Ectodermal cell (in vitro differentiated cells): ENCODE measurements at regions not wholly inside any gene's neighbourhood (a gene's known extent, or its start where the extent isn't known, plus 50 kb on each side); places are given as distances from the start of the nearest gene placed in this dataset.

ENCODE experiments used
- H3K27ac ChIP-seq: 2 replicates; pipeline ENCODE4 v1.7.0; 2013; ENCODE audit warnings: mild to moderate bottlenecking, low read depth, low read length; ENCODE audit not compliant: insufficient read depth, poor library complexity, severe bottlenecking
- H3K27me3 ChIP-seq: 2 replicates; pipeline ENCODE4 v1.7.0; 2013; ENCODE audit warnings: mild to moderate bottlenecking, low read length; ENCODE audit not compliant: insufficient read depth, control insufficient read depth, poor library complexity, severe bottlenecking
- H3K36me3 ChIP-seq: one replicate; pipeline ENCODE4 v1.7.0; 2013; ENCODE audit warnings: low read length; ENCODE audit not compliant: control insufficient read depth, insufficient read depth
- H3K4me1 ChIP-seq: one replicate; pipeline ENCODE4 v1.7.0; 2013; ENCODE audit warnings: low read length; ENCODE audit not compliant: control insufficient read depth, insufficient read depth
- H3K4me3 ChIP-seq: 2 replicates; pipeline ENCODE4 v1.7.0; 2013; ENCODE audit warnings: low read depth, low read length, control low read depth; ENCODE audit not compliant: insufficient read depth
- H3K9me3 ChIP-seq: 2 replicates; pipeline ENCODE4 v1.7.0; 2013; ENCODE audit warnings: mild to moderate bottlenecking, low read length, moderate library complexity; ENCODE audit not compliant: control insufficient read depth
- WGBS, 2 experiments: methylation state at CpG; one replicate each; pipeline ENCODE4 v1.1.7; 2013; ENCODE audit warnings: missing lambda C conversion rate in 2 of 2; 5-methylcytosine and 5-hydroxymethylcytosine counted together

GRCh38 chr10:83942410-83942809, 196.9 kb upstream of the GHITM start:
- H3K27ac ChIP-seq, result no peak overlapping the region
- no peaks in the 10 kb centered on the region for H3K9me3 ChIP-seq
- no peaks in the 10 kb centered on the region for H3K36me3 ChIP-seq
- no peaks in the 10 kb centered on the region for H3K4me1 ChIP-seq
- WGBS, 2 experiments, result 95 to 96% methylated on average over 3 of the region's 3 CpGs
- no peak overlapping the region for H3K4me3 ChIP-seq
- no peaks in the 10 kb centered on the region for H3K27me3 ChIP-seq

DNA sequence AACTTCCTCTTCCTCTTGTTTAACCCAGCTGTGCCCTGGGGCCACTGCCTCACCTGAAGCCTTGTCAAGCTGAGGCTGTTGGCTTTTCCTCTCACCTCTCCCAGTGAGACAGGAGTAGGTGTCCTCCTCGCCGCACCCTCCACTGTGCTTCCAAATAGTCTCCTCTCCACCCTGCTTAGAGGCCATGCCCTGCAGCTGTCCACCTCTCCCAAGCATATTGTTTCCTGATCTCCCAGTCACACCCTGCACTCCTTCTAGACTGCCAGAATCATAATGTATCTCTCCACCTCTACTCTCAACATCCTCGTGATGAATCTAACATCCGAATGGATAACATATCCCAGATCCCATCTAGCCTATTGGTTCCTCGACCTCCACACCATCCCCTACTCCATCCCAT, 196.3 kb upstream of the GHITM start:
- no peaks in the 10 kb centered on the region for H3K27me3 ChIP-seq
- no peaks in the 10 kb centered on the region for H3K36me3 ChIP-seq
- WGBS, 2 experiments, result 82 to 86% methylated on average over 5 of the region's 5 CpGs
- H3K27ac ChIP-seq, result no peak overlapping the region
- H3K9me3 ChIP-seq, result no peaks in the 10 kb centered on the region
- no peak overlapping the region for H3K4me3 ChIP-seq
- no peaks in the 10 kb centered on the region for H3K4me1 ChIP-seq

- whole genome bisulfite sequencing, 2 experiments, result 88 to 96% methylated on average over 2 to 4 of the region's 4 CpGs
- no peaks in the 10 kb centered on the region for H3K9me3 ChIP-seq
- H3K4me1 ChIP-seq, result no peaks in the 10 kb centered on the region
- H3K27me3 ChIP-seq, result peaks cover under 1% of the 10 kb centered on the region
- no peak overlapping the region for H3K4me3 ChIP-seq
- H3K36me3 ChIP-seq, result no peaks in the 10 kb centered on the region
- no peak overlapping the region for H3K27ac ChIP-seq
These were observed 195.4 kb upstream of the GHITM start for GRCh38 chr10:83943920-83944319.

- no peaks in the 10 kb centered on the region for H3K4me1 ChIP-seq
- H3K27ac ChIP-seq, result no peak overlapping the region
- H3K27me3 ChIP-seq, result peaks cover 18% of the 10 kb centered on the region
- WGBS, 2 experiments, result 82 to 83% methylated on average over 17 of the region's 17 CpGs
- no peak overlapping the region for H3K4me3 ChIP-seq
- H3K9me3 ChIP-seq, result no peaks in the 10 kb centered on the region
- no peaks in the 10 kb centered on the region for H3K36me3 ChIP-seq
These were observed 193.2 kb upstream of the GHITM start for GRCh38 chr10:83945982-83946718.

- Histone ChIP-seq H3K36me3 (no peaks in the 10 kb centered on the region), H3K27me3 (peaks cover 79% of the 10 kb centered on the region), H3K9me3 (no peaks in the 10 kb centered on the region), H3K27ac (no peak overlapping the region), H3K4me1 (peaks cover 14% of the 10 kb centered on the region), H3K4me3 (no peak overlapping the region)
- WGBS, 2 experiments, result 100% methylated on average over 1 of the region's 1 CpG; no CpG with 5 or more reads in 1 of the 2 experiments
These were observed 187.0 kb upstream of the GHITM start for GRCh38 chr10:83952314-83952713.

GRCh38 chr10:83953589-83953988, 185.7 kb upstream of the GHITM start:
- Histone ChIP-seq H3K9me3 (no peaks in the 10 kb centered on the region), H3K27me3 (peaks cover 91% of the 10 kb centered on the region), H3K27ac (no peak overlapping the region), H3K4me1 (peaks cover 20% of the 10 kb centered on the region), H3K4me3 (no peak overlapping the region), H3K36me3 (no peaks in the 10 kb centered on the region)
- WGBS, 2 experiments, result 59 to 73% methylated on average over 2 of the region's 2 CpGs

- H3K4me3 ChIP-seq, result no peak overlapping the region
- H3K4me1 ChIP-seq, result peaks cover 20% of the 10 kb centered on the region
- peaks cover 95% of the 10 kb centered on the region for H3K27me3 ChIP-seq
- no peak overlapping the region for H3K27ac ChIP-seq
- no peaks in the 10 kb centered on the region for H3K36me3 ChIP-seq
- WGBS, 2 experiments, result 59 to 65% methylated on average over 3 to 4 of the region's 4 CpGs
- H3K9me3 ChIP-seq, result no peaks in the 10 kb centered on the region
These were observed 185.0 kb upstream of the GHITM start for GRCh38 chr10:83954193-83954799.

GRCh38 chr10:83955406-83955805, 183.9 kb upstream of the GHITM start:
- 74 to 80% methylated on average over 2 of the region's 2 CpGs for WGBS, 2 experiments
- Histone ChIP-seq H3K36me3 (no peaks in the 10 kb centered on the region), H3K4me3 (no peak overlapping the region), H3K9me3 (no peaks in the 10 kb centered on the region), H3K27me3 (peaks cover 97% of the 10 kb centered on the region), H3K27ac (no peak overlapping the region), H3K4me1 (peaks cover 20% of the 10 kb centered on the region)

DNA sequence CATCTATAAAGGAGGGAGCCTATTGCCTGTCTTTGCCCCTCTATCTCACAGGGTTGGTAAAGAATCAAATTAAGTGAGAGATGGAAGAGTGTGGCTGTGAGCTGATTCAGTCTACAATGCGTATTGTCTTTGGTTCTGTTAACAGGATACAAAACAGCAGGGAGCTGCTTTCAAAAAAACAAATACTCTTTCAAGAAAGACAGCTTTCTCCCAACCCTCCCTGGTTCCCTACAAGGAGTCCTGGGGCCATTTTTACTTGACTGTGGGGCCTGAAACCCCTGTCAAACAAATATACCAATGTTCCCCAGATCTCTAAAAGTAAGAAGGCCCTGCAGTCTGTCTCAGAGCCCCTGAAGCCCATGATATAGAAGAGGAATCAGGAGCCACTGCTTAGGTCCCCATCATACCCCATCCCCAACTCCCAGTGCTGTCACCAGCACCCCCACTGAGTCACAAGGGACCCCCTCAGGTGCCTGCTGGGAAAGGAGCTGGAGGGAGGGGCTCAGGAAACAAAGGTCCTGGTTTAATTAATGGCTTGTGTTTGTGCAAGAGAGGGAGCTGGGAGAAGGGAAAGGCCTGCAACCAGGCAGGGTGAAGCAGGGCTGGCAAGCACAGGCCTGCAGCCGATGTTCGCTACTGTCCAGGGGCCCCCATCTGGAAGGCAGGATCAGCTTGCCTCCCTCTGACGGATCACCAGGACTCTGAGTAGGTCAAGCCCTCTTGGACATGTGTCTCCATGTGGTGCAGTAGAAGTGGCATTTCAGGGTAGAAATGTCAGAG, 182.0 kb upstream of the GHITM start:
- Histone ChIP-seq H3K4me1 (peaks cover 20% of the 10 kb centered on the region), H3K27me3 (peaks cover 96% of the 10 kb centered on the region), H3K27ac (no peak overlapping the region), H3K4me3 (no peak overlapping the region), H3K9me3 (no peaks in the 10 kb centered on the region), H3K36me3 (no peaks in the 10 kb centered on the region)
- WGBS, 2 experiments, result 41 to 43% methylated on average over 4 of the region's 4 CpGs

- WGBS, 2 experiments, result 91% methylated on average over 3 of the region's 3 CpGs
- peaks cover 96% of the 10 kb centered on the region for H3K27me3 ChIP-seq
- H3K27ac ChIP-seq, result no peak overlapping the region
These were observed 180.0 kb upstream of the GHITM start for GRCh38 chr10:83959328-83959727.

More at GRCh38 chr10:83959328-83959727, 180.0 kb upstream of the GHITM start:
- no peak overlapping the region for H3K4me3 ChIP-seq
- H3K36me3 ChIP-seq, result no peaks in the 10 kb centered on the region
- H3K9me3 ChIP-seq, result no peaks in the 10 kb centered on the region
- peaks cover 20% of the 10 kb centered on the region for H3K4me1 ChIP-seq
